ENCODE measurements at regions not wholly inside any gene's neighbourhood (a gene's known extent, or its start where the extent isn't known, plus 50 kb on each side); places are given as distances from the start of the nearest gene placed in this dataset.

DNA sequence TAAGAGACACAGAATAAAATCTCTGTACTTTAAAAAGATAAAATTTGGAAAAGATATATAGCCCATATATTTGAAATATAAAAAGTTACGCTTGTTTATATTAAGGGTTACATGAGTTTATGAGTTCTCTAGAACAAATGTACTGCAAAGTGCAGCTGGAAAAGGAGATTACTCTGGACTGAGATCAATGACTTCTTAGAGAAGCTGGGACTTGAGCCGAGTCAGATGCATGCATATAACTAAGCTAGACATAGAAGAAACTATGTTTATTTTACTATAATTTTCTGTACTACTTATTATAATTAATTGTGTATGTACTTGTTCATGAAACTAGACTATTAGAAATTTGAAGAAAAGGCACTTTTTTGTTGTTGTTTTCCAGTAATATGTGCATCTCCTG, 170.3 kb upstream of the NXPH2 start:
- Histone ChIP-seq H3K36me3 (no peaks in the 10 kb centered on the region), H3K4me3 (no peak overlapping the region), H3K9me3 (no peaks in the 10 kb centered on the region), H3K4me1 (no peaks in the 10 kb centered on the region), H3K27me3 (no peaks in the 10 kb centered on the region), H3K27ac (no peak overlapping the region)
- 31 to 38% methylated on average over 2 of the region's 2 CpGs for WGBS, 2 donors (ENCODE audit: low coverage in 1 of 2)
- no peak for ATAC-seq
- TF ChIP-seq POLR2AphosphoS5 (IDR thresholded peaks at IDR 0.05): no peak
- TF ChIP-seq, protein P1, sequence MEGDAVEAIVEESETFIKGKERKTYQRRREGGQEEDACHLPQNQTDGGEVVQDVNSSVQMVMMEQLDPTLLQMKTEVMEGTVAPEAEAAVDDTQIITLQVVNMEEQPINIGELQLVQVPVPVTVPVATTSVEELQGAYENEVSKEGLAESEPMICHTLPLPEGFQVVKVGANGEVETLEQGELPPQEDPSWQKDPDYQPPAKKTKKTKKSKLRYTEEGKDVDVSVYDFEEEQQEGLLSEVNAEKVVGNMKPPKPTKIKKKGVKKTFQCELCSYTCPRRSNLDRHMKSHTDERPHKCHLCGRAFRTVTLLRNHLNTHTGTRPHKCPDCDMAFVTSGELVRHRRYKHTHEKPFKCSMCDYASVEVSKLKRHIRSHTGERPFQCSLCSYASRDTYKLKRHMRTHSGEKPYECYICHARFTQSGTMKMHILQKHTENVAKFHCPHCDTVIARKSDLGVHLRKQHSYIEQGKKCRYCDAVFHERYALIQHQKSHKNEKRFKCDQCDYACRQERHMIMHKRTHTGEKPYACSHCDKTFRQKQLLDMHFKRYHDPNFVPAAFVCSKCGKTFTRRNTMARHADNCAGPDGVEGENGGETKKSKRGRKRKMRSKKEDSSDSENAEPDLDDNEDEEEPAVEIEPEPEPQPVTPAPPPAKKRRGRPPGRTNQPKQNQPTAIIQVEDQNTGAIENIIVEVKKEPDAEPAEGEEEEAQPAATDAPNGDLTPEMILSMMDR (IDR thresholded peaks at IDR 0.05): no peak
- no peak for TF ChIP-seq POLR2A (IDR thresholded peaks at IDR 0.05)
- TF ChIP-seq EP300 (IDR thresholded peaks at IDR 0.05): no peak

- Histone ChIP-seq H3K36me3 (no peaks in the 10 kb centered on the region), H3K27me3 (no peaks in the 10 kb centered on the region), H3K27ac (no peak overlapping the region), H3K4me1 (no peaks in the 10 kb centered on the region), H3K9me3 (no peaks in the 10 kb centered on the region), H3K4me3 (no peak overlapping the region)
- TF ChIP-seq POLR2A (IDR thresholded peaks at IDR 0.05): no peak
- TF ChIP-seq, protein P1 (IDR thresholded peaks at IDR 0.05): no peak
- no peak for TF ChIP-seq EP300 (IDR thresholded peaks at IDR 0.05)
- no peak for TF ChIP-seq POLR2AphosphoS5 (IDR thresholded peaks at IDR 0.05)
- 82 to 85% methylated on average over 3 of the region's 3 CpGs for WGBS, 2 donors (ENCODE audit: low coverage in 1 of 2)
- ATAC-seq: no peak
Observed at GRCh38 chr2:138949517-138949916, 169.3 kb upstream of the NXPH2 start.

GRCh38 chr2:138948070-138948539, 167.9 kb upstream of the NXPH2 start:
- no peak overlapping the region for H3K4me3 ChIP-seq
- H3K27me3 ChIP-seq: no peaks in the 10 kb centered on the region
- 0% methylated on average over 1 of the region's 1 CpG for WGBS, 2 donors (ENCODE audit: low coverage in 1 of 2)
- H3K36me3 ChIP-seq: no peaks in the 10 kb centered on the region
- TF ChIP-seq POLR2AphosphoS5 (IDR thresholded peaks at IDR 0.05) (no peak), POLR2A (IDR thresholded peaks at IDR 0.05) (no peak), EP300 (IDR thresholded peaks at IDR 0.05) (no peak)
- TF ChIP-seq, protein P1 (IDR thresholded peaks at IDR 0.05): no peak
- H3K9me3 ChIP-seq: no peaks in the 10 kb centered on the region
- H3K4me1 ChIP-seq: no peaks in the 10 kb centered on the region
- no peak for ATAC-seq
- no peak overlapping the region for H3K27ac ChIP-seq

GRCh38 chr2:138943470-138943869, 163.3 kb upstream of the NXPH2 start:
- Histone ChIP-seq H3K9me3 (peaks cover 0 to 8% (median 0%) of the 10 kb centered on the region in 3 donors), H3K36me3 (no peaks in the 10 kb centered on the region), H3K27ac (no peak overlapping the region), H3K27me3 (no peaks in the 10 kb centered on the region), H3K4me1 (no peaks in the 10 kb centered on the region), H3K4me3 (no peak overlapping the region)
- ATAC-seq: no peak
- WGBS, 2 donors (ENCODE audit: low coverage in 1 of 2): 82 to 100% methylated on average over 2 of the region's 2 CpGs
- TF ChIP-seq EP300 (IDR thresholded peaks at IDR 0.05) (no peak), POLR2A (IDR thresholded peaks at IDR 0.05) (no peak), POLR2AphosphoS5 (IDR thresholded peaks at IDR 0.05) (no peak)
- TF ChIP-seq, protein P1 (IDR thresholded peaks at IDR 0.05): no peak

DNA sequence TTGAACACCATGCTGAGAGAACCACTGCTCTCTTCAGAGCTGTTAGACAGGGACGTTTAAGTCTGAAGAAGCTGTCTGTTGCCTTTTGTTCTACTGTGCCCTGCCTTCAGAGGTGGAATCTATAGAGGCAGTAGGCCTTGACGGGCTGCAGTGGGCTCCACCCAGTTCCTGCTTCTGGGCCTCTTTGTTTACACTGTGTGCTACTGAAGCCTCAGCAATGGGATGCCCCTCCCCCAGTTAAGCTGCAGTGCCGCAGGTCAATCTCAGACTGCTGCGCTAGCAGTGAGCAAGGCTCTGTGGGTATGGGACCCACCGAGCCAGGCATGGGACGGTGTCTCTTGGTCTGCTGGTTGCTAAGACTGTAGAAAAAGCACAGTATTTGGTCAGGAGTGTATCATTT, 162.3 kb upstream of the NXPH2 start:
- Histone ChIP-seq H3K27ac (no peak overlapping the region), H3K4me3 (no peak overlapping the region), H3K36me3 (no peaks in the 10 kb centered on the region), H3K4me1 (no peaks in the 10 kb centered on the region), H3K27me3 (no peaks in the 10 kb centered on the region), H3K9me3 (peaks cover 0 to 8% (median 0%) of the 10 kb centered on the region in 3 donors)
- ATAC-seq: no peak
- TF ChIP-seq, protein P1 (IDR thresholded peaks at IDR 0.05): no peak
- TF ChIP-seq EP300 (IDR thresholded peaks at IDR 0.05): no peak
- WGBS, 2 donors (ENCODE audit: low coverage in 1 of 2): 70% methylated on average over 3 of the region's 6 CpGs; no CpG with 5 or more reads in 1 of the 2 donors

Data from gastroesophageal sphincter (tissue), 4 donors.